H1 (cell line): ENCODE measurements at regions not wholly inside any gene's neighbourhood (a gene's known extent, or its start where the extent isn't known, plus 50 kb on each side); places are given as distances from the start of the nearest gene placed in this dataset.

Experiments
- BCL11A ChIP-seq, 2 experiments: IDR thresholded peaks; one replicate each; pipeline ENCODE4 v1.6.1; 2011; ENCODE audit warnings: low read depth in 2 of 2, low read length in 2 of 2, mild to moderate bottlenecking in 2 of 2
- CTBP2 ChIP-seq: IDR thresholded peaks from 2 replicates; pipeline ENCODE4 v1.7.0; 2011; ENCODE audit warnings: borderline replicate concordance, mild to moderate bottlenecking, moderate library complexity, mixed read lengths, low read length; ENCODE audit not compliant: insufficient read depth, insufficient read length
- JUN ChIP-seq: IDR thresholded peaks from 2 replicates; pipeline ENCODE4 v1.6.1; 2011; ENCODE audit warnings: low read depth, mild to moderate bottlenecking, improper control_type of control experiment, low read length
- JUND ChIP-seq: IDR thresholded peaks from 2 replicates; pipeline ENCODE4 v1.6.1; 2011; ENCODE audit warnings: mild to moderate bottlenecking, improper control_type of control experiment, low read length
- RNF2 ChIP-seq: fragments of 200-900, 300-1000 bp; sonication (generic); IDR thresholded peaks from 2 replicates; pipeline ENCODE4 v1.7.1; 2016; ENCODE audit warnings: borderline replicate concordance, low read depth, mild to moderate bottlenecking, antibody characterized with exemption, low read length; ENCODE audit not compliant: poor library complexity, severe bottlenecking; ENCODE audit errors: missing control alignments
- RXRA ChIP-seq: IDR thresholded peaks from 2 replicates; pipeline ENCODE4 v1.6.1; 2011; ENCODE audit warnings: low read depth, mild to moderate bottlenecking, low read length, moderate library complexity; ENCODE audit not compliant: insufficient read depth
- SAP30 ChIP-seq: fragments of 300-600 bp; sonication (generic); IDR thresholded peaks from 2 replicates; pipeline ENCODE4 v1.7.1; 2012; ENCODE audit warnings: low read length, moderate library complexity, mild to moderate bottlenecking, inconsistent platforms; ENCODE audit not compliant: insufficient read depth, insufficient replicate concordance
- TAF7 ChIP-seq: optimal IDR thresholded peaks from 2 replicates; pipeline ENCODE3; 2011; ENCODE audit warnings: low read depth, mild to moderate bottlenecking, inconsistent platforms, low read length, moderate library complexity, borderline replicate concordance
- TF ChIP-seq, protein P1 (sequence below): fragments of 300-600 bp; sonication (generic); IDR thresholded peaks from 2 replicates; pipeline ENCODE4 v1.7.1; 2012; ENCODE audit warnings: low read length, moderate library complexity, mild to moderate bottlenecking, inconsistent platforms; ENCODE audit not compliant: insufficient replicate concordance
- TF ChIP-seq, protein P2 (sequence below): IDR thresholded peaks from 2 replicates; pipeline ENCODE4 v1.6.1; 2012; ENCODE audit warnings: inconsistent platforms

DNA sequence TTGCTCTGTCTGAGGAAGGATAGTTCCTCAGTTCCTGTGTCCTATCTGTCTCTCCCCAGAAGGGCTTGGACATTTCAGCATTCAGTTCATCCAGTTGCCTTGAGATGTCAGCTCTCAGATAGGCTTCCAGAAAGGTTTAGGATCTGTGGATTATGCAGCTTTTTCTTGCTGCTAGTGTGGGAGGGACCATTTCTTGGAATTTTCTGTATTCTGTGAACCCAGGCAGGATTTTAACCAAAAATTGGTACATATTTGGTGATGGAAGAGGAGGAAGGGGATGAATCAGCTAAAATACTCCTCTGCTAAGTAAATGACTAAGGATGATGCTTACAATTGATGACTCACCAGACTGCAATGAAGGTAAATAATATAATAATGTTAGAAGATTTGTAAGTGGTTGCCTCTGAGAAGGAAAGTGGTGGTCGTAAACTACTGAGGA is 58.6 kb upstream of the DOCK10 start (continued):
- TF ChIP-seq, protein P1, sequence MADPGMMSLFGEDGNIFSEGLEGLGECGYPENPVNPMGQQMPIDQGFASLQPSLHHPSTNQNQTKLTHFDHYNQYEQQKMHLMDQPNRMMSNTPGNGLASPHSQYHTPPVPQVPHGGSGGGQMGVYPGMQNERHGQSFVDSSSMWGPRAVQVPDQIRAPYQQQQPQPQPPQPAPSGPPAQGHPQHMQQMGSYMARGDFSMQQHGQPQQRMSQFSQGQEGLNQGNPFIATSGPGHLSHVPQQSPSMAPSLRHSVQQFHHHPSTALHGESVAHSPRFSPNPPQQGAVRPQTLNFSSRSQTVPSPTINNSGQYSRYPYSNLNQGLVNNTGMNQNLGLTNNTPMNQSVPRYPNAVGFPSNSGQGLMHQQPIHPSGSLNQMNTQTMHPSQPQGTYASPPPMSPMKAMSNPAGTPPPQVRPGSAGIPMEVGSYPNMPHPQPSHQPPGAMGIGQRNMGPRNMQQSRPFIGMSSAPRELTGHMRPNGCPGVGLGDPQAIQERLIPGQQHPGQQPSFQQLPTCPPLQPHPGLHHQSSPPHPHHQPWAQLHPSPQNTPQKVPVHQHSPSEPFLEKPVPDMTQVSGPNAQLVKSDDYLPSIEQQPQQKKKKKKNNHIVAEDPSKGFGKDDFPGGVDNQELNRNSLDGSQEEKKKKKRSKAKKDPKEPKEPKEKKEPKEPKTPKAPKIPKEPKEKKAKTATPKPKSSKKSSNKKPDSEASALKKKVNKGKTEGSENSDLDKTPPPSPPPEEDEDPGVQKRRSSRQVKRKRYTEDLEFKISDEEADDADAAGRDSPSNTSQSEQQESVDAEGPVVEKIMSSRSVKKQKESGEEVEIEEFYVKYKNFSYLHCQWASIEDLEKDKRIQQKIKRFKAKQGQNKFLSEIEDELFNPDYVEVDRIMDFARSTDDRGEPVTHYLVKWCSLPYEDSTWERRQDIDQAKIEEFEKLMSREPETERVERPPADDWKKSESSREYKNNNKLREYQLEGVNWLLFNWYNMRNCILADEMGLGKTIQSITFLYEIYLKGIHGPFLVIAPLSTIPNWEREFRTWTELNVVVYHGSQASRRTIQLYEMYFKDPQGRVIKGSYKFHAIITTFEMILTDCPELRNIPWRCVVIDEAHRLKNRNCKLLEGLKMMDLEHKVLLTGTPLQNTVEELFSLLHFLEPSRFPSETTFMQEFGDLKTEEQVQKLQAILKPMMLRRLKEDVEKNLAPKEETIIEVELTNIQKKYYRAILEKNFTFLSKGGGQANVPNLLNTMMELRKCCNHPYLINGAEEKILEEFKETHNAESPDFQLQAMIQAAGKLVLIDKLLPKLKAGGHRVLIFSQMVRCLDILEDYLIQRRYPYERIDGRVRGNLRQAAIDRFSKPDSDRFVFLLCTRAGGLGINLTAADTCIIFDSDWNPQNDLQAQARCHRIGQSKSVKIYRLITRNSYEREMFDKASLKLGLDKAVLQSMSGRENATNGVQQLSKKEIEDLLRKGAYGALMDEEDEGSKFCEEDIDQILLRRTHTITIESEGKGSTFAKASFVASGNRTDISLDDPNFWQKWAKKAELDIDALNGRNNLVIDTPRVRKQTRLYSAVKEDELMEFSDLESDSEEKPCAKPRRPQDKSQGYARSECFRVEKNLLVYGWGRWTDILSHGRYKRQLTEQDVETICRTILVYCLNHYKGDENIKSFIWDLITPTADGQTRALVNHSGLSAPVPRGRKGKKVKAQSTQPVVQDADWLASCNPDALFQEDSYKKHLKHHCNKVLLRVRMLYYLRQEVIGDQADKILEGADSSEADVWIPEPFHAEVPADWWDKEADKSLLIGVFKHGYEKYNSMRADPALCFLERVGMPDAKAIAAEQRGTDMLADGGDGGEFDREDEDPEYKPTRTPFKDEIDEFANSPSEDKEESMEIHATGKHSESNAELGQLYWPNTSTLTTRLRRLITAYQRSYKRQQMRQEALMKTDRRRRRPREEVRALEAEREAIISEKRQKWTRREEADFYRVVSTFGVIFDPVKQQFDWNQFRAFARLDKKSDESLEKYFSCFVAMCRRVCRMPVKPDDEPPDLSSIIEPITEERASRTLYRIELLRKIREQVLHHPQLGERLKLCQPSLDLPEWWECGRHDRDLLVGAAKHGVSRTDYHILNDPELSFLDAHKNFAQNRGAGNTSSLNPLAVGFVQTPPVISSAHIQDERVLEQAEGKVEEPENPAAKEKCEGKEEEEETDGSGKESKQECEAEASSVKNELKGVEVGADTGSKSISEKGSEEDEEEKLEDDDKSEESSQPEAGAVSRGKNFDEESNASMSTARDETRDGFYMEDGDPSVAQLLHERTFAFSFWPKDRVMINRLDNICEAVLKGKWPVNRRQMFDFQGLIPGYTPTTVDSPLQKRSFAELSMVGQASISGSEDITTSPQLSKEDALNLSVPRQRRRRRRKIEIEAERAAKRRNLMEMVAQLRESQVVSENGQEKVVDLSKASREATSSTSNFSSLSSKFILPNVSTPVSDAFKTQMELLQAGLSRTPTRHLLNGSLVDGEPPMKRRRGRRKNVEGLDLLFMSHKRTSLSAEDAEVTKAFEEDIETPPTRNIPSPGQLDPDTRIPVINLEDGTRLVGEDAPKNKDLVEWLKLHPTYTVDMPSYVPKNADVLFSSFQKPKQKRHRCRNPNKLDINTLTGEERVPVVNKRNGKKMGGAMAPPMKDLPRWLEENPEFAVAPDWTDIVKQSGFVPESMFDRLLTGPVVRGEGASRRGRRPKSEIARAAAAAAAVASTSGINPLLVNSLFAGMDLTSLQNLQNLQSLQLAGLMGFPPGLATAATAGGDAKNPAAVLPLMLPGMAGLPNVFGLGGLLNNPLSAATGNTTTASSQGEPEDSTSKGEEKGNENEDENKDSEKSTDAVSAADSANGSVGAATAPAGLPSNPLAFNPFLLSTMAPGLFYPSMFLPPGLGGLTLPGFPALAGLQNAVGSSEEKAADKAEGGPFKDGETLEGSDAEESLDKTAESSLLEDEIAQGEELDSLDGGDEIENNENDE = no peak
- TF ChIP-seq RXRA (no peak), TAF7 (no peak), JUN (no peak), CTBP2 (no peak), SAP30 (no peak), JUND (no peak), BCL11A (IDR thresholded peaks at IDR 0.05; ENCODE audit: low read depth in 2 of 2, low read length in 2 of 2) (no peak), RNF2 (no peak)
- TF ChIP-seq, protein P2, sequence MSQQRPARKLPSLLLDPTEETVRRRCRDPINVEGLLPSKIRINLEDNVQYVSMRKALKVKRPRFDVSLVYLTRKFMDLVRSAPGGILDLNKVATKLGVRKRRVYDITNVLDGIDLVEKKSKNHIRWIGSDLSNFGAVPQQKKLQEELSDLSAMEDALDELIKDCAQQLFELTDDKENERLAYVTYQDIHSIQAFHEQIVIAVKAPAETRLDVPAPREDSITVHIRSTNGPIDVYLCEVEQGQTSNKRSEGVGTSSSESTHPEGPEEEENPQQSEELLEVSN = no peak
